AG10803 (cell line): ENCODE measurements at regions not wholly inside any gene's neighbourhood (a gene's known extent, or its start where the extent isn't known, plus 50 kb on each side); places are given as distances from the start of the nearest gene placed in this dataset.

ENCODE experiments used
- DNase-seq: peaks from one replicate; pipeline ENCODE4 v3.0.0; 2010; ENCODE audit warnings: low read depth
- H3K4me3 ChIP-seq: 2 replicates; pipeline ENCODE4 v1.5.1; 2011; ENCODE audit warnings: mild to moderate bottlenecking, low read length, control low read depth
- TF ChIP-seq, protein P1 (sequence below): conservative IDR thresholded peaks from 2 replicates; pipeline ENCODE4 v1.5.1; 2011; ENCODE audit warnings: mild to moderate bottlenecking, low read length, control low read depth, inconsistent platforms

DNA sequence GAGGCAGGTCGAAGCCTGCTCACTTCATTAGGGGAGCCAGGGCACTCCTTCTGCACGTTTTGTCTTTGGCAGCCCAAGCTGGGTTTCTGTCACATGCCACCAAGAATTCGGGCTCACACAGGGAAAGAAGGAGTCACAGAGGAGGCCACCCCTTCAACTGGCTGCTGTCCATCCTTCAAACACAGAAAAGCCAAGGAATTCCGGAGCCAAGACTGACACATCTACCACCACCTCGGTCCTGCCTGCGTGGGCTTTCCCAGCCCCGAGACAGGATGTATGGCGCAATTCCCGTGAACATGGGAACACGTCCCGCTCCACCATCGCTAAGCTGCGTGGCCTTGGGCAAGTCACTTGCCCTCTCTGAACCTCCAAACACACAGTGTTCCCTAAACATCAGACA lies 70.4 kb downstream of the NCOR2 start:
- TF ChIP-seq, protein P1, sequence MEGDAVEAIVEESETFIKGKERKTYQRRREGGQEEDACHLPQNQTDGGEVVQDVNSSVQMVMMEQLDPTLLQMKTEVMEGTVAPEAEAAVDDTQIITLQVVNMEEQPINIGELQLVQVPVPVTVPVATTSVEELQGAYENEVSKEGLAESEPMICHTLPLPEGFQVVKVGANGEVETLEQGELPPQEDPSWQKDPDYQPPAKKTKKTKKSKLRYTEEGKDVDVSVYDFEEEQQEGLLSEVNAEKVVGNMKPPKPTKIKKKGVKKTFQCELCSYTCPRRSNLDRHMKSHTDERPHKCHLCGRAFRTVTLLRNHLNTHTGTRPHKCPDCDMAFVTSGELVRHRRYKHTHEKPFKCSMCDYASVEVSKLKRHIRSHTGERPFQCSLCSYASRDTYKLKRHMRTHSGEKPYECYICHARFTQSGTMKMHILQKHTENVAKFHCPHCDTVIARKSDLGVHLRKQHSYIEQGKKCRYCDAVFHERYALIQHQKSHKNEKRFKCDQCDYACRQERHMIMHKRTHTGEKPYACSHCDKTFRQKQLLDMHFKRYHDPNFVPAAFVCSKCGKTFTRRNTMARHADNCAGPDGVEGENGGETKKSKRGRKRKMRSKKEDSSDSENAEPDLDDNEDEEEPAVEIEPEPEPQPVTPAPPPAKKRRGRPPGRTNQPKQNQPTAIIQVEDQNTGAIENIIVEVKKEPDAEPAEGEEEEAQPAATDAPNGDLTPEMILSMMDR, result no peak
- H3K4me3 ChIP-seq, result no peak overlapping the region
- peak; percentile 80 for DNase-seq

DNA sequence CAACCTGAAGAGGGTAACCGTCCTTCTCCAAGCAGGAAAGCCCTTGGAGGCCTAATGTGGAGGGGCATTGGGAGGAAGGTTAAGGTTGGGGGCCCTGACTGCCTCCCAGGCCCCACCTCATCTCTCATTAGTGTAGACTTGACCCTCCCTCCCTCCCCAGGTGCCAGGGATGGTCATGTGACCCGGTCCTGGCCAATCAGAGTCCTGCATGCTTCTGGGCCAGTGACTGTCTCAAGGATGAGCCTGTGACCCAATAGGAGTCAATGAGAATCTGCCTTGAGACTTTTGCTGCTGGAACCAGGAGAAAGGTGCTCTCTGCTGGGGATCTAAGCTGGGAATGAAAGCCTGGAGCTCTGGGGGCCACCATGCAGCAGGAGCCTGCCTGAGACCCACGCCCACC lies 70.8 kb downstream of the NCOR2 start:
- no peak for DNase-seq
- H3K4me3 ChIP-seq, result no peak overlapping the region
- TF ChIP-seq, protein P1, result no peak

- no peak overlapping the region for H3K4me3 ChIP-seq
- TF ChIP-seq, protein P1, result no peak
- DNase-seq, result no peak
Observed at GRCh38 chr12:124495194-124495983, 72.0 kb downstream of the NCOR2 start.

GRCh38 chr12:124494751-124495129 lies 72.7 kb downstream of the NCOR2 start:
- DNase-seq, result no peak
- TF ChIP-seq, protein P1, result no peak

DNA sequence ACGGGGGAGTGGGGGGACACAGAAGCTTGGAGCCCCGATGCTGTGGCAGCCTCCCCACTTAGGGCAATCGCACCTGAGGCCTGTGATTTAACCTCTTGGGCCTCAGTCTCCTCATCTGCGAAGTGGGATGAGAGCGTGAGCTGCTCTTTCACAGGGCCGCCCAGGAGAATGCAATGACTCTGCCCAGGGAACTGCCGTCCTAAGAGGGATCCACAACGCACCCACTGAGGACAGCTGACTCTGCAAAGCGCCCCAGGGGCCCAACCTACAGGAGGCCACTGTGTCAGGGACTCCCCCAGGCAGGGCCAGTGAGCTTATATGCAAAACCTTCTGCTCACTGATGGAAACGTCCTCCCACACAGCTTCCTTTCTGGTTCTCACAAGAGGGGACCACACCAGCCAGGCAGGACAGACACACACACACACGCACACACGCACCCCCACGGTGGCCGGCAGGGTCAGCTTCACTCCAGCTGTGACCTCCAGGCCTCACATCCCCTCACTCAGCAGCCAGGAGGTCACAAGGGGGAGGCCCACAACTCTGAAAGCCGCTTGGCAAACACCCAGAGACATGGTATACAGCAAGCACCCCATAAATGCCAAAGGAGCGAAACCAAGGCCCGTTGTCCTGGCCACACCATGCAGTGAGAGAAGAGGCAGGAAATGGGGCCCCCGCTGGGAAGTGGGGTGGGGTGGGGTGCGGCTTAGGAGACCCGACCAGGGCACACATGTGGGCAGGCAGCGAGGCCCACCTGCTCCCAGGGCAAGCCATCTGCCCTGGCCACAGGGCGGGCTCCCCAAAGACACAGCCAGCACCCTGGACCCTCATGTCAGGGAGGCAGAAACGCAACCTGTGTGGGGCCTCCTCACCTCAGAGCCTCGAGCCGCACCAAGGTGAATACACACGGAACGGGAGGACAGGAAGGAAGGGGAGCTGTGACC lies 73.3 kb downstream of the NCOR2 start:
- TF ChIP-seq, protein P1, result no peak
- H3K4me3 ChIP-seq, result no peak overlapping the region
- DNase-seq, result no peak

More at GRCh38 chr12:124494751-124495129, 72.7 kb downstream of the NCOR2 start:
- no peak overlapping the region for H3K4me3 ChIP-seq

DNA sequence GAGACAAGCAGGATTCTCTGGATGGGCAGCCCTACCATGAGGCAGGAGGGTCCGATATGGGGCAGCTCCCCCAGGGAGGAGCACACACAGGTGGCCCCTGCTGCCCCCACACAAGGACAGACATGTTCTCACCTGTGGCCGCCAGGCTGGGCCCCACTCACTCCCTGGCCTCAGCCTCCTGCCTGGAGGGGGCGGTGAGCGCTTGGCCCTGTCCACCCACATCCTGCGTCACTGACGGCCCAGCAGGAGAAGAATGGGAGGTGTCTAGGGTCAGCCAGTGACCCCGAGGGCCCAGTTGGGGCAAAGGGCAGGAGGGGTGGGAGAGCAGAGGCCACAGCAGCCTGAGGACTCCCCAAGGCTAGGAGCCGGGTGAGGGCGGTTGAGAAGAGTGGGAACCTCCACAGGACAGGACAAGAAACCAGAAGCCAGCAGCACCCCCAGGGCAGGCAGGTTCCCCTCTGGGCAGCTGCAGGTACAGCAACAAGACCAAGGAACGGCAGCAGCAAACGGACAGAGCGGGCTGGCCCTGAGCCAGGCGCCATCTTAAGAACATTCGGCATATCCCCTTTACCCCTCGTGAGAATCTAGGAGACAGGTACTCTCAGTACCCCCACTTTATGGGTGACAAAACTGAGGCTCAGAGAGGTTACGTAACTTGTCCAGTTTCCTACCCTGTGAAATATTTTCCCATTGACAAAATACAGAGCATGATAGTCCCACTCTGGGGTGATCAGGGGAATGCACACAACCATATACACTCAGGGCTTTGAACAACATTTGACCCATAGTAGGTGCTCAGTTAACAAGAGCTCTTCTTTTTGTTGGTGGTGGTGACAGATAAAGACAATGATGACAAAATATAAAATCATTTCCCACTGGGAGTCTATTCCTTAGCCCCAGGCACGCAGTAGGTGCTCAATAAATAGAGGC lies 74.3 kb downstream of the NCOR2 start:
- TF ChIP-seq, protein P1, result no peak
- H3K4me3 ChIP-seq, result no peak overlapping the region
- no peak for DNase-seq
